HG02973 (cell line): ENCODE measurements at regions not wholly inside any gene's neighbourhood (a gene's known extent, or its start where the extent isn't known, plus 50 kb on each side); places are given as distances from the start of the nearest gene placed in this dataset.

ENCODE experiments used
- ATAC-seq: cut with Tn5 transposase; IDR thresholded peaks from one replicate; pipeline ENCODE4 v1.9.1; 2021; ENCODE audit warnings: moderate library complexity; ENCODE audit not compliant: unreplicated experiment

DNA sequence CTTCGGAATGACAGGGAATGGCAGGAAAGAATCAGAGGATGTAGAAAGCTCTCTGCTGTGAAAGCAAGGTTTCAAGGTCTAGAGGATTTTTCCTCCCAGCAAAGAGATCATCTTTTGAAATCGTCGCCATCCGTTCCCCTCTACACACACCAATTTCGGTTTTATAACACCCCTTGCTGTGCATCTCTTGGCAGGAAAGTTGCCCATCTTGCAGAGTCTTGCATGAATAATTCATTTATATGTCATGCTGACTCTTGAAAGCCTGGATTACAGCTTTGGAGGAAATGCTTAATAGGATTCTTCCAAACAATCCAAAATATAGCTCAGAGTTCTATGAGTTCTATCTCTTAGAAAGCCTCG is 262.7 kb downstream of the CHL1 start:
- ATAC-seq, result no peak

DNA sequence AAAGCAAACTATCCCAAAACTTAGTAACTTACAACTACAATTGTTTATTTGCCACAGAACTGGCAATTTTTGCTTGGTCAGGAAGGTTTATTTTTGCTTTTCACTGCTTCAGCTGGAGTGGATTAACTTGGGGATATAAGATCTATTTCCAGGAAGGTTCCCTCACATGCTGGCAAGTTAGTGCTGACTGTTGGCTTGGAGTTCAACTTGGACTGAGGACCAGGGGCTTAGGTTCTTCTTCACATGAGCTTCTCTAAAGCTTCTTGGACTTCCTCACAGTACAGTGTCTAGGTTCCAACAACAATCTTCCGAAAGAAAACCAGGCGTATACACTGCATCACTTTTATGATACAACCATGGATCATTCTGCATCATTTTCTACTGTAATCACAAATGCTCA is 264.4 kb downstream of the CHL1 start:
- no peak for ATAC-seq

DNA sequence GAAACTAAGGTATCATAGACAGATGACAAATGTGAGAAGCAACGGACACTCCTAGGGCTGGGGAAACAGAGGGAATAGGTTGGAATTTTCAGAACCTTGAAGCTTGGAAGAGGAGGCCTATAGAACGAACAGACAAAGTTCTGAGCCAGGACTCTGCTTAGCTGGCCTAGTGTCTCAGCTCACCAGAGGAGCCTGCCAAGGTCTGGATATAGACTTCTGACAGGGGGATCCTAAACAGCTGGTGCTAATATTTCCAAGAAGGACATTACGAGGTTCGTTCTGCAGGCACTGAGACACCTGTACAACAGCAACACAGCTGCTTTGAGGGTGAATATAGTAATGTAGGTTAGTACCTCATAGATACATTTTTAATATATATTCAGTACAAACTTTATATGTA is 266.3 kb downstream of the CHL1 start:
- no peak for ATAC-seq

DNA sequence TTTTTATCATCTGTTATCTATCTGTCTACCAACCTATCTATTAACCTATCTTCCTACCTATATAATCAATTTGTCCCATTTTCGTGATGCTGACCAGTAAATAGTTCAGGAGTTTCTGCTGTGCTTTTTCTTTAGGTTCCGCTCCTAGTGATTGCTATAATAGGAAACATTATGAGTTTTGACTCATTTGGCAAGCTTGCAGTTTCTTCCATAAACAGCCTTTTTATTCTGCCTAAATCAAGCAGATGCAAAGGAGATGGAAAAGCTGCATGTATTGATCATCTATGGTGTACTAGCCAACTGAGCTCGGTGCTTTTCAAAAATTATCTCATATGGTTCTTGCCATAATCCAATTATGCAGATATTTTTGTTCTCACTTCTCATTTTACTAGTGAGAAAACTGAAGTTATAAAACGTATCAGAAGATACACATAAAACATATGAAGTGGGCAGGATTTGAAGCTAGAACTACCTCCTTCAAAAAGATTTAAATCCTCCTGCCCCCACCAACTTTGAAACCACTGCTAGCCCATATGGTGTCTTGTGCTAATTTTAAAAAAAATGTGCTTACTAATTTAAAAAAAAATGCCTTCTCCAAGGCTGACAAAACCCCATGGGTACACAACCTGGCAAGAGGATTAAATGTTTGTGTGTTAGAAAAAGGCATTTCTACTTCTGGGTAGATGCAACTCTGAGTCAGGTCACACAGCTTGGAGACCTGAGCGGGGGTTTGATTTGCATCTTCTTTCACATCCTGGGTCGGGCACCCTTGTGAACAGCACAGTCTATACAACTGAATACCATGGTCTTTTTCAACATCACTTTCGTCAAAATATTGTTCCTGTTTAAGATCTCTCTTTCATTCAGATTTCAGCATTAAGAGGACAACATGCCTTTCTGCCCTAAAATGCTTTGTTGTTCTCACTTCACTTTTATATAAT is 267.0 kb downstream of the CHL1 start:
- ATAC-seq, result peak; percentile 97

DNA sequence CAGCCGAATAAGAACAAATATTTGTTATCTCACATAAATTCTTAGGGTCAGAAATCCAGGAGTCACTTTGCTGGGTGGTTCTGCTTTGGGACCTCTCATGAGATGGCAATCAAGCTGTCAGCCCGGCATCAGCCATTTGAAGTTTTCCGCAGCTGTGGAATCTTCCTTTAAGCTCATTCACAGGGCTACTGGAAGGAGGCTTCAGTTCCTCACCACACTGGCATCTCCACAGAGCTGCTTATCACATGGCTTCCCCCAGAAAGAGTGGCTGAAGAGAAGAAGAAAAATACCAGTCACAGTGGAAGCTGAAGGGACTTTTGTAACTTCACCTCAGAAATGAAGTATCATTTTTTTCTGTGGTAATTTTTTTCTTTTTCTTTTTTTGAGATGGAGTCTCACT is 267.7 kb downstream of the CHL1 start:
- no peak for ATAC-seq

DNA sequence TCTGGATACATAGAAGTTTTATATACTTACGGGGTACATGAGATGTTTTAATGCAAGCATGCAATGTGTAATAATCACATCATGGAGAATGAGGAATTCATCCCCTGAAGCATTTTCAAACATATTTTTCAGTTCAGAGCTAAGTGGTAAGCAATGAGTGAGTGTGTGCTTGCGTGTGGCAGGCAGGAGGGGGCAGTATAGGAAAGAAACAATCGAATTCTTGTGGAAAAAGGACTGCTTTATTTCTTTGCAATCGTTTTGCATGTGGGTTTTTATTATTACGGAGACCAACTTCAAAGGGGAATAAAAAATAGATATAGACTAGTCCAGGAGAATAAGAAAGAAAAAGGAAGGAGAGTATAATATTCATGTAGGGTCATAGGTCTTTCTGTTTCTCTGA is 271.6 kb downstream of the CHL1 start:
- ATAC-seq, result peak; percentile 53

GRCh38 chr3:473033-473800 is 276.7 kb downstream of the CHL1 start:
- no peak for ATAC-seq

- no peak for ATAC-seq
These were observed 278.3 kb downstream of the CHL1 start for GRCh38 chr3:474828-475227.

DNA sequence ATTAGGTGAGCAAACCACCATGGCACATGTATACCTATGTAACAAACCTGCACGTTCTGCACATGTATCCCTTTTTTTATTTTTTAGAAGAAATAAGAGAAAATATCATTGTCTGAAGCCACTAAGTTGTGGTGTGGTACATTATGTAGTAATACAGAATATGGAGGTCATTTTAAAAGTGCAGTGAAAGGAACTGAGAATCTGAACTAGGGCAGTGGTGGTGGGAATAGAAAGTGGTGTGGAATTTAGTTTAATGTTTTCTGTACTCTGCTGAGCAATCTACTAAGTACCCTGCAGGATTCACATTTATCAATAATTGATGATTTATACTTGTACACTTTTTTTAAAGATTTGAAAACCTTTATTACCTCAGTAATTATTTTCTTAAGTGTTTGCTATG is 283.5 kb downstream of the CHL1 start:
- peak; percentile 58 for ATAC-seq

GRCh38 chr3:481111-481510 is 284.5 kb downstream of the CHL1 start:
- no peak for ATAC-seq

- no peak for ATAC-seq
These were observed 285.1 kb downstream of the CHL1 start for GRCh38 chr3:481680-482079.

GRCh38 chr3:482479-482878 is 285.9 kb downstream of the CHL1 start:
- no peak for ATAC-seq

DNA sequence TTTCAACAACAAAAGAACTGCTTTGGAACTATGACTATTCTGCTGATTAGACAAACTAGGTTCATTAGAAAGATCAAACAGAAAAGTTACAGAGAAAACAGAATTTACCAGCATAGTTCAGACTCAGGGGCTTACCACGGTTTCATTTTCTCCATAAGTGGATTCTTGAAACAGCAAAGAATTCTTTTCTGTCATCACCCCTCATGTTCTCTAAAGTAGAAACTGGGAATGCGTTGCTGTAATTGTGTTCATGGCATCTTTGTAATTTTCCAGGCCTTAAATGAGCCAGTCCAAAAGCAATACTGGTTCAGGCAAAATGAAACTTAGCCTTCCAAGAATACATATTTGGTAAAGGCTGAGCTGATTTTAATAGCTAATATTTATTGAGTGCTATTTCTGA is 287.8 kb downstream of the CHL1 start:
- ATAC-seq, result no peak

DNA sequence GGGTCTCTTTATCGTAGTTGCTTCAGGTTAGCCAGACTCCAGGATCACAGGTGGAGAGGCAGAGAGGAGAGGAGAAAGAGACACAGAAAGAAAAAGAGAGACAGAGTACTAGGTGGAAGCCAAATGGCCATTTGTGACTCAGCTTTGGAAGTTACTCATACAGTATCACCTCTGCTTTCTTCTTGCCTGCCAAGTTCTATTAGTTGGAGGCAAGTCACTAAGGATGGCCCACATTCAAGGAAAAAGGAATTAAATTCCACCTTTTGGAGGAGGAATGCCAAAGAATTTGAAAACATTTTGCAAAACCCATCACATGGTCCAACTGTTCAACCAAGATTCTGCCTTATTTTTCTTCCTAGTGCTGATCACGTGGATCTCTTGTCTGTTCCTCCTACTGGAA is 291.1 kb downstream of the CHL1 start:
- no peak for ATAC-seq

GRCh38 chr3:492586-493316 is 296.2 kb downstream of the CHL1 start:
- ATAC-seq, result no peak

DNA sequence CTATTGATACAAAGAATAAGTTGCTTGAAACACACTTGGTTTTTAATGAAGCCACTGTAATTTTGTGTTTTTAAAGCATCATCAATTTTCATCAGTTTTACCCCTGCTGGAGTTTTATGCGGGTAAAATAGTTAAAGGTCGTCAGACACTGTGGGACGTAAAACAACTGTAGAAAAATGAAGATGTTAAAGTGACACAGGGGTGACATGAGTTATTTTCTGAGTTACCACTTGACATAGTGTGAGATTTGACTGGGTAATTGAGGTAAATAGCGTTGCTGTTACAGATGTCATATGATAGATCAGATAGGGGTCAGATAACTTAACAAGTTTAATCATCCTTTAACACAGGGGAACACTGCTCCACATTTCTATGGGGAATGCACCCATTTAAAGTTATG is 297.6 kb downstream of the CHL1 start:
- no peak for ATAC-seq

- no peak for ATAC-seq
These were observed 301.9 kb downstream of the CHL1 start for GRCh38 chr3:498487-498886.

DNA sequence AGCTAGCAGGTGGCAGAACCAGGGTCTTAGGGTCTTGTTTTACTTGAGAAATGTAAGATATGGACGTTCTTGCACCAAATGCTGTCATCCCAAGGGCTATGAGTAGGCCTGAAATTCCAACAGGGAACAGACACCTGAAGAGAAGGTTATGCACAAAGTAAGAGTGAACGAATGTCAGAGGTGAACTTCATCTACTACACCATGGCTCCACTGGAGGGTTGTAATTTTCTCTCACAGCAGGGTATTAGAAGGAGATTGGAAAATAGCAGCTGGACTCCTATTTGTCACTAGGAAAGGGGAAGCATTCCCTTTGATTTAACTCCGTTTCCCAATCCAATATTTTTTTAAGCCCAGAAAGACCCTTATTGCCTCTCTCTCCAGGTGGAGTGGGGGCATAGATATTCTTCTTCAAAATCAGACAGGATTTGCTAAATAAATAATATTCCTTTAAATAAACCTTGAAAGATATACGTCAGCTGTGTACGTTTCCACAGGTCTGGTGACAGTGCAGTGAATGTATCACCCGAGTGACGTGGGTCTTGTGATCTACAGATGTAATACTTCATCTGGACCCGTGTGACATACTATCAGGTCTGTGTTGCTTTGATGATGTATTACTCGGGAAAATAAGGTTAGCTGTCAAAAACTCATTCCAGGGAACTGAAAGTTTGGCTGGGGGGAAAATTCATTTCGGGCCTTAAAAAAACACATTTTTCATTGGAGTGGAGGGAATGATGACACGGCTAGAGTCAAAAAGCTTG is 302.6 kb downstream of the CHL1 start:
- no peak for ATAC-seq

DNA sequence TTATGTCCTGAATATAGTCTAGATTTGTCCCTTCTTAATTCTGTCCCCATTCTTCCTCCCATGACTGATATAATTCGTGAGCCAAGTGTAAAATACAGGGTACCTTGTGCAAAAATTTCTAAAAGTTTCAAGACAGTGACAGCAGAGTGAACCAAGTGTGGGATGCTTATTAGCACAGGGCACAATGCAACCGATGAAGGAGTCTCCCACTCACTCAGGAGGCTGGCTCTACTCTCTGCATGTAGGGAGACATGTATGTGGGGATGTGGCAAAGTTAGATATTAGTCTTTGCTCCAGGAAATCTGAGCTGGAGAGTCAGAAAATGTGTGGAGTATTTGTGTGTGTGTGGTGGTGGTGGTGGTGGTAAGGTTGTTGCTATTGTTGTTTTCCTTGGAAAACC is 305.9 kb downstream of the CHL1 start:
- ATAC-seq, result no peak

- ATAC-seq, result no peak
These were observed 316.7 kb downstream of the CHL1 start for GRCh38 chr3:513301-513700.

GRCh38 chr3:514192-514591 is 317.6 kb downstream of the CHL1 start:
- no peak for ATAC-seq
